ENCODE measurements at regions not wholly inside any gene's neighbourhood (a gene's known extent, or its start where the extent isn't known, plus 50 kb on each side); places are given as distances from the start of the nearest gene placed in this dataset.

GRCh38 chr5:164679461-164679860 is 1174.0 kb downstream of the MAT2B start:
- intact Hi-C loops (cut with DNase I), result no loop called here
- H3K4me1 ChIP-seq, result no peaks in the 10 kb centered on the region
- TF ChIP-seq CTCF (IDR thresholded peaks at IDR 0.05) (no peak), POLR2A (IDR thresholded peaks at IDR 0.05) (no peak)

GRCh38 chr5:164680216-164680615 is 1174.8 kb downstream of the MAT2B start:
- intact Hi-C loops (cut with DNase I), result no loop called here
- Histone ChIP-seq H3K27ac (no peak overlapping the region), H3K27me3 (no peaks in the 10 kb centered on the region), H3K36me3 (replicated peaks in 1 of 2; ENCODE audit: insufficient read depth in 1 of 2, low read depth in 2 of 2) (no peaks in the 10 kb centered on the region), H3K9me3 (no peaks in the 10 kb centered on the region), H3K4me1 (no peaks in the 10 kb centered on the region), H3K4me3 (no peak overlapping the region)
- TF ChIP-seq POLR2A (IDR thresholded peaks at IDR 0.05) (no peak), CTCF (IDR thresholded peaks at IDR 0.05) (no peak)
- ATAC-seq, result no peak
- no peak for DNase-seq

More at GRCh38 chr5:164679461-164679860, 1174.0 kb downstream of the MAT2B start:
- ATAC-seq, result no peak
- Histone ChIP-seq H3K4me3 (no peak overlapping the region), H3K9me3 (no peaks in the 10 kb centered on the region), H3K27me3 (no peaks in the 10 kb centered on the region), H3K27ac (no peak overlapping the region), H3K36me3 (replicated peaks in 1 of 2; ENCODE audit: insufficient read depth in 1 of 2, low read depth in 2 of 2) (no peaks in the 10 kb centered on the region)
- DNase-seq, result no peak

GRCh38 chr5:164680812-164681520 is 1175.5 kb downstream of the MAT2B start:
- 40 to 60% methylated on average over 5 of the region's 5 CpGs for WGBS, 2 donors
- ATAC-seq (no peak), DNase-seq (no peak)
- Histone ChIP-seq H3K4me1 (no peaks in the 10 kb centered on the region), H3K4me3 (no peak overlapping the region), H3K27me3 (no peaks in the 10 kb centered on the region), H3K27ac (no peak overlapping the region), H3K9me3 (no peaks in the 10 kb centered on the region), H3K36me3 (replicated peaks in 1 of 2; ENCODE audit: insufficient read depth in 1 of 2, low read depth in 2 of 2) (no peaks in the 10 kb centered on the region)
- TF ChIP-seq POLR2A (IDR thresholded peaks at IDR 0.05), result no peak
- TF ChIP-seq CTCF (IDR thresholded peaks at IDR 0.05), result no peak
- intact Hi-C loops (cut with DNase I), result no loop called here

- Histone ChIP-seq H3K27me3 (no peaks in the 10 kb centered on the region), H3K4me1 (no peaks in the 10 kb centered on the region), H3K9me3 (no peaks in the 10 kb centered on the region), H3K27ac (no peak overlapping the region), H3K36me3 (replicated peaks in 1 of 2; ENCODE audit: insufficient read depth in 1 of 2, low read depth in 2 of 2) (no peaks in the 10 kb centered on the region), H3K4me3 (no peak overlapping the region)
- TF ChIP-seq CTCF (IDR thresholded peaks at IDR 0.05), result no peak
- TF ChIP-seq POLR2A (IDR thresholded peaks at IDR 0.05), result no peak
- intact Hi-C loops (cut with DNase I), result no loop called here
- DNase-seq (no peak), ATAC-seq (no peak)
Observed at GRCh38 chr5:164687391-164687790, 1182.0 kb downstream of the MAT2B start.

- DNase-seq, result no peak
- Histone ChIP-seq H3K27ac (no peak overlapping the region), H3K4me1 (no peaks in the 10 kb centered on the region), H3K27me3 (no peaks in the 10 kb centered on the region), H3K4me3 (no peak overlapping the region), H3K36me3 (replicated peaks in 1 of 2; ENCODE audit: insufficient read depth in 1 of 2, low read depth in 2 of 2) (no peaks in the 10 kb centered on the region), H3K9me3 (no peaks in the 10 kb centered on the region)
- ATAC-seq, result no peak
- TF ChIP-seq CTCF (IDR thresholded peaks at IDR 0.05) (no peak), POLR2A (IDR thresholded peaks at IDR 0.05) (no peak)
- intact Hi-C loops (cut with DNase I), result no loop called here
- WGBS, 2 donors, result 46 to 60% methylated on average over 2 of the region's 2 CpGs
Observed at GRCh38 chr5:164688437-164688836, 1183.0 kb downstream of the MAT2B start.
